ENCODE measurements at regions not wholly inside any gene's neighbourhood (a gene's known extent, or its start where the extent isn't known, plus 50 kb on each side); places are given as distances from the start of the nearest gene placed in this dataset.

GRCh38 chr2:217468042-217468830, 534.6 kb downstream of the TNS1 start:
- no peak for TF ChIP-seq CTCF (IDR thresholded peaks at IDR 0.05; ENCODE audit: low read depth, low read length)
- no peak for TF ChIP-seq POLR2A (IDR thresholded peaks at IDR 0.05; ENCODE audit: extremely low read depth, insufficient read length)
- TF ChIP-seq, protein P1, sequence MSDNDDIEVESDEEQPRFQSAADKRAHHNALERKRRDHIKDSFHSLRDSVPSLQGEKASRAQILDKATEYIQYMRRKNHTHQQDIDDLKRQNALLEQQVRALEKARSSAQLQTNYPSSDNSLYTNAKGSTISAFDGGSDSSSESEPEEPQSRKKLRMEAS (IDR thresholded peaks at IDR 0.05; ENCODE audit: low read depth, low read length), result no peak

Measured in NB4 (cell line).